ENCODE measurements at regions not wholly inside any gene's neighbourhood (a gene's known extent, or its start where the extent isn't known, plus 50 kb on each side); places are given as distances from the start of the nearest gene placed in this dataset.
A peak's percentile ranks its signal among the peaks of the same experiment; 100 is the strongest.

GRCh38 chr22:27417421-27417814, 384.1 kb downstream of the MN1 start:
- ATAC-seq = no peak
- no peak for TF ChIP-seq CTCF (IDR thresholded peaks at IDR 0.05)
- DNase-seq = no peak
- Histone ChIP-seq H3K36me3 (no peaks in the 10 kb centered on the region), H3K27me3 (peaks cover 3% of the 10 kb centered on the region), H3K9me3 (no peaks in the 10 kb centered on the region), H3K27ac (no peak overlapping the region), H3K4me3 (no peak overlapping the region), H3K4me1 (peaks cover 12% of the 10 kb centered on the region)
- intact Hi-C loops (cut with DNase I) = no loop called here

- Histone ChIP-seq H3K36me3 (no peaks in the 10 kb centered on the region), H3K4me1 (peaks cover 12% of the 10 kb centered on the region), H3K27ac (no peak overlapping the region), H3K9me3 (no peaks in the 10 kb centered on the region), H3K27me3 (peaks cover 3% of the 10 kb centered on the region), H3K4me3 (no peak overlapping the region)
- no peak for TF ChIP-seq CTCF (IDR thresholded peaks at IDR 0.05)
- intact Hi-C loops (cut with DNase I) = no loop called here
- ATAC-seq (no peak), DNase-seq (no peak)
Measured at GRCh38 chr22:27418261-27418660, 383.3 kb downstream of the MN1 start.

- H3K27ac ChIP-seq = no peak overlapping the region
- no peak overlapping the region for H3K4me3 ChIP-seq
- ATAC-seq = no peak
- no peak for TF ChIP-seq CTCF (IDR thresholded peaks at IDR 0.05)
- peaks cover 12% of the 10 kb centered on the region for H3K4me1 ChIP-seq
- H3K36me3 ChIP-seq = no peaks in the 10 kb centered on the region
- no peak for DNase-seq
- H3K9me3 ChIP-seq = no peaks in the 10 kb centered on the region
- H3K27me3 ChIP-seq = no peaks in the 10 kb centered on the region
- intact Hi-C loops (cut with DNase I) = no loop called here
Measured at GRCh38 chr22:27419473-27419872, 382.1 kb downstream of the MN1 start.

GRCh38 chr22:27420195-27420816, 381.2 kb downstream of the MN1 start:
- no peak for TF ChIP-seq CTCF (IDR thresholded peaks at IDR 0.05)
- ATAC-seq (no peak), DNase-seq (no peak)
- Histone ChIP-seq H3K4me3 (no peak overlapping the region), H3K27me3 (no peaks in the 10 kb centered on the region), H3K27ac (no peak overlapping the region), H3K4me1 (peaks cover 12% of the 10 kb centered on the region), H3K9me3 (no peaks in the 10 kb centered on the region), H3K36me3 (no peaks in the 10 kb centered on the region)
- intact Hi-C loops (cut with DNase I) = no loop called here

- Histone ChIP-seq H3K9me3 (no peaks in the 10 kb centered on the region), H3K4me3 (no peak overlapping the region), H3K27ac (peak overlapping the region; percentile 24), H3K4me1 (peaks cover 12% of the 10 kb centered on the region), H3K36me3 (no peaks in the 10 kb centered on the region), H3K27me3 (no peaks in the 10 kb centered on the region)
- peak; percentile 70 for DNase-seq
- TF ChIP-seq CTCF (IDR thresholded peaks at IDR 0.05) = no peak
- intact Hi-C loops (cut with DNase I) = no loop called here
- peak; percentile 53 for ATAC-seq
Measured at GRCh38 chr22:27420817-27421361, 380.7 kb downstream of the MN1 start.

- no peak overlapping the region for H3K27ac ChIP-seq
- no peak for DNase-seq
- no peak overlapping the region for H3K4me3 ChIP-seq
- ATAC-seq = no peak
- H3K9me3 ChIP-seq = no peaks in the 10 kb centered on the region
- no peaks in the 10 kb centered on the region for H3K27me3 ChIP-seq
- H3K36me3 ChIP-seq = no peaks in the 10 kb centered on the region
- no peak for TF ChIP-seq CTCF (IDR thresholded peaks at IDR 0.05)
- peaks cover 12% of the 10 kb centered on the region for H3K4me1 ChIP-seq
- intact Hi-C loops (cut with DNase I) = no loop called here
Measured at GRCh38 chr22:27422442-27422841, 379.1 kb downstream of the MN1 start.
